Chondrocyte (in vitro differentiated cells): ENCODE measurements at regions not wholly inside any gene's neighbourhood (a gene's known extent, or its start where the extent isn't known, plus 50 kb on each side); places are given as distances from the start of the nearest gene placed in this dataset.
"Not testable (repeated sequence)": the region's sequence is repeated elsewhere in the genome, so short reads cannot be mapped to it uniquely, and the experiment has no call there.

Source experiments
- DNase-seq: peaks from one replicate; pipeline ENCODE4 v3.0.0; 2021; ENCODE audit warnings: mixed read lengths, low spot score
- H3K27ac Mint-ChIP-seq: one replicate; pipeline ENCODE4 v1.8.0; 2021; ENCODE audit warnings: mild to moderate bottlenecking, moderate library complexity, mixed read lengths; ENCODE audit not compliant: unreplicated experiment
- H3K27me3 Mint-ChIP-seq: 2 replicates; pipeline ENCODE4 v1.8.0; 2021; ENCODE audit warnings: low read depth, mixed read lengths
- H3K36me3 Mint-ChIP-seq: 2 replicates; pipeline ENCODE4 v1.8.0; 2021; ENCODE audit warnings: low read depth, mixed read lengths
- H3K4me1 Mint-ChIP-seq: 2 replicates; pipeline ENCODE4 v1.8.0; 2021; ENCODE audit warnings: low read depth, mild to moderate bottlenecking, mixed read lengths
- H3K4me3 Mint-ChIP-seq: one replicate; pipeline ENCODE4 v1.8.0; 2021; ENCODE audit warnings: mild to moderate bottlenecking, moderate library complexity, mixed read lengths; ENCODE audit not compliant: unreplicated experiment
- H3K9me3 Mint-ChIP-seq: 2 replicates; pipeline ENCODE4 v1.8.0; 2021; ENCODE audit warnings: low read depth, mixed read lengths
- CTCF ChIP-seq: fragments of 200-600 bp; sonication (generic); IDR thresholded peaks from 2 replicates; pipeline ENCODE4 v1.5.0; 2021; ENCODE audit warnings: antibody characterized with exemption, mild to moderate bottlenecking, moderate library complexity

- no peak for DNase-seq
- H3K36me3 Mint-ChIP-seq = no peaks in the 10 kb centered on the region
- no peaks in the 10 kb centered on the region for H3K9me3 Mint-ChIP-seq
- H3K4me1 Mint-ChIP-seq = no peaks in the 10 kb centered on the region
- no peak overlapping the region for H3K4me3 Mint-ChIP-seq
- H3K27me3 Mint-ChIP-seq = peaks cover 8% of the 10 kb centered on the region
- no peak overlapping the region for H3K27ac Mint-ChIP-seq
- TF ChIP-seq CTCF = no peak
Observed at GRCh38 chr2:78261454-78261853, 739.3 kb upstream of the LRRTM4 start.

DNA sequence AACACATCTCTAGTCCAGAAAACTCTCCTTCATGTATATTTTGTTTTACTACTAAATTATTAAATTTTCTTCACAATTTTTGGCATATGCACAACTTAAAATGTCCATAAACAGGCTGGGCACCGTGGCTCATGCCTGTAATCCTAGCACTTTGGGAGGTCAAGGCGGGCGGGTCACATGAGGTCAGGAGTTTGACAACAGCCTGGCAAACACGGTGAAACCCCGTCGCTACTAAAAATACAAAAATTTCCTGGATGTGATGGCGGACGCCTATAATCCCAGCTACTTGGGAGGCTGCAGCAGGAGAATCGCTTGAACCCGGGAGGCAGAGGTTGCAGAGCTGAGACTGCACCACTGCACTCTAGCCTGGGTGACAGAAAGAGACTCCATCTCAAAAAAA, 739.9 kb upstream of the LRRTM4 start:
- H3K4me3 Mint-ChIP-seq, H3K9me3 Mint-ChIP-seq, DNase-seq, H3K27ac Mint-ChIP-seq, H3K4me1 Mint-ChIP-seq, H3K36me3 Mint-ChIP-seq, H3K27me3 Mint-ChIP-seq: not testable (repeated sequence)

GRCh38 chr2:78262713-78263375, 740.7 kb upstream of the LRRTM4 start:
- no peak for DNase-seq
- TF ChIP-seq CTCF = no peak

DNA sequence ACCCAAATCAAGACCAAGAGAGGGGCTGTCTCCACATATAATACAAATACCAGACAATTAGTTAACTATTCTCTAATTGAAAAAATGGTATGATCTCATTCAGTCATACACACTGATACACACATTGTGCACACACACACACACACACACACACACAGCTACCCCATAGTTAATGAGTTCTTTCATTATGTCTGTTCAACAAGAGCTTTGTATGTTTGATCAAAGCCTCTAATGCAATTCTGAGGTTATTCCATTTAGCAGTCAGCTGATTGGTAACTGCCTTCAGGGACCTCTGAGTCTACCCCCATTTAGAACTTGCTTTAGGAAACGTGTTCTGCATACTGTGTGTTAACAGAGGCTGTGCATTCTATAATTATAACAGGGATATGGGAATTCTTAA, 741.4 kb upstream of the LRRTM4 start:
- Mint-ChIP-seq H3K4me1 (no peaks in the 10 kb centered on the region), H3K27me3 (peaks cover 8% of the 10 kb centered on the region), H3K9me3 (no peaks in the 10 kb centered on the region), H3K27ac (no peak overlapping the region), H3K36me3 (no peaks in the 10 kb centered on the region), H3K4me3 (no peak overlapping the region)
- no peak for DNase-seq
- TF ChIP-seq CTCF = no peak

More at GRCh38 chr2:78262713-78263375, 740.7 kb upstream of the LRRTM4 start:
- no peak overlapping the region for H3K4me3 Mint-ChIP-seq
- no peaks in the 10 kb centered on the region for H3K9me3 Mint-ChIP-seq
- no peaks in the 10 kb centered on the region for H3K36me3 Mint-ChIP-seq
- H3K27ac Mint-ChIP-seq = no peak overlapping the region
- H3K27me3 Mint-ChIP-seq = peaks cover 8% of the 10 kb centered on the region
- H3K4me1 Mint-ChIP-seq = no peaks in the 10 kb centered on the region

- H3K4me3 Mint-ChIP-seq = no peak overlapping the region
- H3K9me3 Mint-ChIP-seq = no peaks in the 10 kb centered on the region
- H3K27ac Mint-ChIP-seq = no peak overlapping the region
- no peak for TF ChIP-seq CTCF
- no peaks in the 10 kb centered on the region for H3K36me3 Mint-ChIP-seq
- H3K27me3 Mint-ChIP-seq = peaks cover 6% of the 10 kb centered on the region
- H3K4me1 Mint-ChIP-seq = no peaks in the 10 kb centered on the region
- DNase-seq = no peak
Observed at GRCh38 chr2:78264130-78264529, 742.0 kb upstream of the LRRTM4 start.

DNA sequence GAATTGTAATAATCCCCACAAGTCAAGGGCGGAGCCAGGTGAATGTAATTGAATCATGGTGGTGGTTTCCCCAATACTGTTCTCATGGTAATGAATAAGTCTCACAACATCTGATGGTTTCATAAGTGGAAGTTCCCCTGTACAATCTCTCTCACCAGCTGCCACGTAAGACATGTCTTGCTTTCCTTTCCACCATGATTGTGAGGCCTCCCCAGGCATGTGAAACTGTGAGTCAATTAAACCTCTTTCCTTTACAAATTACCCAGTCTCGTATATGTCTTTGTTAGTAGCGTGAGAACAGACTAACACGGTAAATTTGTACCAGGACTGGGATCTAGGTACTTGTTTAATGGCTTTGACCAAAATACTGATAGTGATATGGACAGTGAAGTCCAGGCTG, 744.3 kb upstream of the REG3G start:
- no peaks in the 10 kb centered on the region for H3K27me3 Mint-ChIP-seq
- no peak overlapping the region for H3K27ac Mint-ChIP-seq
- TF ChIP-seq CTCF = no peak
- no peaks in the 10 kb centered on the region for H3K9me3 Mint-ChIP-seq
- H3K4me1 Mint-ChIP-seq = no peaks in the 10 kb centered on the region
- no peak for DNase-seq
- no peak overlapping the region for H3K4me3 Mint-ChIP-seq
- H3K36me3 Mint-ChIP-seq = no peaks in the 10 kb centered on the region
